H1 (cell line): ENCODE measurements at regions not wholly inside any gene's neighbourhood (a gene's known extent, or its start where the extent isn't known, plus 50 kb on each side); places are given as distances from the start of the nearest gene placed in this dataset.

Experiments
- CTCF ChIA-PET: fragments of 300-600 bp; sonication (Branson Sonifier 250); formaldehyde crosslinking; loops from one replicate; lab custom pipeline; 2021; ENCODE audit not compliant: partially characterized antibody; lab: Charles Lee
- POLR2A ChIA-PET: fragments of 300-600 bp; sonication (Branson Sonifier 250); formaldehyde crosslinking; loops from one replicate; lab custom pipeline; 2021; ENCODE audit warnings: inconsistent platforms; ENCODE audit not compliant: partially characterized antibody; lab: Charles Lee
- DNase-seq, 2 experiments: peaks; one replicate each; pipeline versions ENCODE4 v3.0.0 to v3.0.0-alpha.2; 2010 to 2022; ENCODE audit warnings: low spot score in 2 of 2, low read depth in 1 of 2, mixed read lengths in 1 of 2
- FAIRE-seq: peaks from 2 replicates; lab custom pipeline; 2011; peaks lifted over from hg19 to GRCh38; lab: Jason Lieb, UNC
- H2AFZ ChIP-seq: 2 replicates; pipeline ENCODE4 v1.8.1; 2012; ENCODE audit warnings: low read length, inconsistent platforms
- H2AK5ac ChIP-seq: 2 replicates; pipeline ENCODE4 v1.6.1; 2013; ENCODE audit warnings: low read depth, low read length
- H2BK120ac ChIP-seq: replicated peaks from 2 replicates; pipeline ENCODE3; 2013; ENCODE audit warnings: low read depth, low read length, inconsistent platforms
- H2BK12ac ChIP-seq: 2 replicates; pipeline ENCODE4 v1.6.1; 2013; ENCODE audit warnings: low read depth, low read length
- H2BK15ac ChIP-seq: 2 replicates; pipeline ENCODE4 v1.6.1; 2013; ENCODE audit warnings: low read length
- H2BK20ac ChIP-seq: 2 replicates; pipeline ENCODE4 v1.6.1; 2013; ENCODE audit warnings: low read length
- H2BK5ac ChIP-seq: 2 replicates; pipeline ENCODE4 v1.6.1; 2013; ENCODE audit warnings: low read depth, low read length
- H3K14ac ChIP-seq: 2 replicates; pipeline ENCODE4 v1.6.1; 2013; ENCODE audit warnings: inconsistent platforms; ENCODE audit not compliant: insufficient read length
- H3K18ac ChIP-seq: 2 replicates; pipeline ENCODE4 v1.6.1; 2013; ENCODE audit warnings: low read length; ENCODE audit errors: extremely low read depth
- H3K23ac ChIP-seq: 2 replicates; pipeline ENCODE4 v1.6.1; 2013; ENCODE audit warnings: inconsistent platforms; ENCODE audit not compliant: insufficient read length
- H3K23me2 ChIP-seq: 2 replicates; pipeline ENCODE4 v1.6.1; 2013; ENCODE audit warnings: low read depth, low read length
- H3K27ac ChIP-seq: 2 replicates; pipeline ENCODE4 v1.6.1; 2011; ENCODE audit warnings: low read depth, low read length, inconsistent platforms
- H3K27me3 ChIP-seq, 4 experiments: replicated peaks in 1 of 4; 1 replicate in 1 of 4; 2 replicates in 3 of 4; pipeline versions ENCODE4 v1.6.1 to v1.8.1; 2011 to 2013; ENCODE audit warnings: low read length in 3 of 4, mild to moderate bottlenecking in 3 of 4, inconsistent platforms in 2 of 4, mixed read lengths in 2 of 4, moderate library complexity in 1 of 4; ENCODE audit not compliant: control insufficient read depth in 3 of 4, insufficient read depth in 3 of 4; ENCODE audit errors: extremely low read depth in 1 of 4
- H3K36me3 ChIP-seq, 4 experiments: 2 replicates each; pipeline versions ENCODE4 v1.6.1 to v1.8.1; 2011 to 2013; ENCODE audit warnings: mild to moderate bottlenecking in 4 of 4, low read length in 3 of 4, moderate library complexity in 2 of 4, control low read depth in 1 of 4, inconsistent platforms in 1 of 4; ENCODE audit not compliant: insufficient read depth in 4 of 4, control insufficient read depth in 2 of 4
- H3K4ac ChIP-seq: replicated peaks from 2 replicates; pipeline ENCODE3; 2013; ENCODE audit warnings: low read length, low read depth, mixed read lengths, inconsistent platforms; ENCODE audit not compliant: insufficient read length
- H3K4me1 ChIP-seq, 4 experiments: replicated peaks in 1 of 4; 1 replicate in 1 of 4; 2 replicates in 3 of 4; pipeline versions ENCODE4 v1.6.1 to v1.8.1; 2011 to 2013; ENCODE audit warnings: low read length in 3 of 4, inconsistent platforms in 2 of 4, mixed read lengths in 1 of 4; ENCODE audit not compliant: insufficient read depth in 4 of 4, control insufficient read depth in 3 of 4
- H3K4me2 ChIP-seq, 2 experiments: 2 replicates each; pipeline versions ENCODE4 v1.6.1 to v1.8.1; 2011 to 2013; ENCODE audit warnings: low read depth in 2 of 2, low read length in 2 of 2, control low read depth in 1 of 2, inconsistent platforms in 1 of 2, mild to moderate bottlenecking in 1 of 2; ENCODE audit not compliant: insufficient read depth in 1 of 2
- H3K4me3 ChIP-seq, 4 experiments: fragments of 200-600, 300-600 bp in 1 of 4; sonication (generic), shearing (Covaris generic), sonication (Bioruptor Twin) in 1 of 4; 2 replicates each; pipeline versions ENCODE4 v1.5.1 to v1.8.1; 2011 to 2016; ENCODE audit warnings: low read length in 4 of 4, low read depth in 3 of 4, control low read depth in 2 of 4, inconsistent platforms in 2 of 4, mild to moderate bottlenecking in 2 of 4, mixed read lengths in 1 of 4, moderate library complexity in 1 of 4; ENCODE audit not compliant: insufficient read depth in 2 of 4; ENCODE audit errors: extremely low read depth in 1 of 4
- H3K56ac ChIP-seq: replicated peaks from 2 replicates; pipeline ENCODE3; 2013; ENCODE audit warnings: low read depth, mild to moderate bottlenecking, mixed read lengths, low read length, inconsistent platforms; ENCODE audit not compliant: insufficient read length
- H3K79me1 ChIP-seq: 2 replicates; pipeline ENCODE4 v1.6.1; 2013; ENCODE audit warnings: low read depth, low read length, control low read depth
- H3K79me2 ChIP-seq, 2 experiments: 2 replicates each; pipeline versions ENCODE4 v1.6.1 to v1.8.1; 2012 to 2013; ENCODE audit warnings: low read length in 2 of 2, mild to moderate bottlenecking in 2 of 2, inconsistent platforms in 1 of 2; ENCODE audit not compliant: insufficient read depth in 2 of 2, control insufficient read depth in 1 of 2
- H3K9ac ChIP-seq, 4 experiments: replicated peaks in 1 of 4; 1 replicate in 1 of 4; 2 replicates in 3 of 4; pipeline versions ENCODE4 v1.6.1 to v1.8.1; 2011 to 2013; ENCODE audit warnings: low read depth in 3 of 4, low read length in 3 of 4, control low read depth in 2 of 4, mild to moderate bottlenecking in 2 of 4, moderate library complexity in 2 of 4, inconsistent platforms in 1 of 4; ENCODE audit errors: extremely low read depth in 1 of 4
- H3K9me3 ChIP-seq, 2 experiments: 2 replicates each; pipeline versions ENCODE4 v1.6.1 to v1.8.1; 2012 to 2013; ENCODE audit warnings: mild to moderate bottlenecking in 2 of 2, moderate library complexity in 2 of 2, control low read depth in 1 of 2, inconsistent platforms in 1 of 2, low read depth in 1 of 2, low read length in 1 of 2, mixed read lengths in 1 of 2; ENCODE audit not compliant: insufficient read depth in 2 of 2
- H4K20me1 ChIP-seq, 2 experiments: replicated peaks in 1 of 2; 2 replicates each; pipeline versions ENCODE3 to v1.8.1; 2011 to 2013; ENCODE audit warnings: inconsistent platforms in 2 of 2, low read length in 2 of 2, mild to moderate bottlenecking in 1 of 2; ENCODE audit not compliant: insufficient read depth in 2 of 2, control insufficient read depth in 1 of 2
- H4K5ac ChIP-seq: 2 replicates; pipeline ENCODE4 v1.6.1; 2013; ENCODE audit warnings: low read length, low read depth, mixed read lengths, inconsistent platforms; ENCODE audit not compliant: insufficient read length
- H4K8ac ChIP-seq: 2 replicates; pipeline ENCODE4 v1.8.0; 2013; ENCODE audit warnings: mild to moderate bottlenecking, moderate library complexity, low read length, inconsistent platforms; ENCODE audit not compliant: insufficient read depth; ENCODE audit errors: extremely low read depth
- H4K91ac ChIP-seq: replicated peaks from 2 replicates; pipeline ENCODE3; 2013; ENCODE audit warnings: low read length, mixed read lengths, inconsistent platforms; ENCODE audit not compliant: insufficient read length
- CHD1 ChIP-seq: IDR thresholded peaks from 2 replicates; pipeline ENCODE4 v1.6.1; 2012; ENCODE audit warnings: low read depth, low read length, improper control_type of control experiment
- EGR1 ChIP-seq: IDR thresholded peaks from 2 replicates; pipeline ENCODE4 v1.6.1; 2011; ENCODE audit warnings: low read depth, low read length, borderline replicate concordance
- WGBS, 2 experiments: shearing (Covaris generic) in 1 of 2; methylation state at CpG; one replicate each; pipeline versions ENCODE4 v1.1.6 to v1.1.7; 2013 to 2015; ENCODE audit warnings: low lambda C conversion rate in 2 of 2, mixed read lengths in 2 of 2, inconsistent platforms in 1 of 2, low coverage in 1 of 2, missing lambda C conversion rate in 1 of 2; ENCODE audit not compliant: insufficient replicate concordance in 2 of 2, insufficient coverage in 1 of 2, insufficient read length in 1 of 2; ENCODE audit errors: extremely low coverage in 1 of 2, missing lambda C conversion rate in 1 of 2; 5-methylcytosine and 5-hydroxymethylcytosine counted together

DNA sequence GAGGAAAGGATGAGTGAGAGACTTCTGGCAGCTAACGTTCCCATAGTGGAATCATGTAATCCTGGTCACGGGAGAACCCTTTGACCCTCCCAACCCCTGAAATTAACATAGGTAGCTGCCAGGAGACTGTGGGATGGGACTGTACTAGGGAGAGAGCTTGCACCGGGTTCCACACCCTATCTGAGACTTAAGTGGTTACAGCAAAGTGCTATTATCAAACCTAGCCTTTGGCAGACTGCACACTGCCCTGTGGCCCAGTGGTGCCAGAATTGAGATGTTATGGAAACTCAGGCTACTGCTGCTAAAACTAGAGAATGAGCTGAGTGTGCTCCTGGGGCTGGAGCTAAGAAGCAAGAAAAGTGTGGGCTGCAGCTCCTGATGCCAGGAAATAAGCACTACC, 79.6 kb upstream of the PDC start:
- no peaks in the 10 kb centered on the region for H3K79me2 ChIP-seq
- H2AK5ac ChIP-seq, result no peak overlapping the region
- no peak overlapping the region for H3K9ac ChIP-seq
- no peak overlapping the region for H2BK120ac ChIP-seq
- no peaks in the 10 kb centered on the region for H3K4me1 ChIP-seq
- H3K18ac ChIP-seq, result no peak overlapping the region
- 91% methylated on average over 3 of the region's 3 CpGs; no CpG with 5 or more reads in 1 of the 2 experiments for WGBS, 2 experiments
- H3K23ac ChIP-seq, result no peak overlapping the region
- no peak overlapping the region for H2BK5ac ChIP-seq
- H2BK15ac ChIP-seq, result no peak overlapping the region
- H2BK20ac ChIP-seq, result no peak overlapping the region
- POLR2A ChIA-PET, result no interaction called here
- no peak overlapping the region for H3K4ac ChIP-seq
- CTCF ChIA-PET, result interaction anchor here (0.6 to 0.8 kb wide), 2 partner anchors 9 to 1824 kb away, joined by 3 read pairs; no protein-coding TSS in a partner anchor
- no peak for TF ChIP-seq CHD1
- no peak for TF ChIP-seq EGR1
- H3K79me1 ChIP-seq, result no peaks in the 10 kb centered on the region
- H2BK12ac ChIP-seq, result no peak overlapping the region
- H4K91ac ChIP-seq, result no peak overlapping the region
- H3K56ac ChIP-seq, result no peak overlapping the region
- no peak for FAIRE-seq
- peak overlapping the region; percentile 31; the same call in 1 of the 2 replicates for H2AFZ ChIP-seq
- no peak overlapping the region for H3K4me2 ChIP-seq
- no peaks in the 10 kb centered on the region for H3K36me3 ChIP-seq
- H3K23me2 ChIP-seq, result no peaks in the 10 kb centered on the region; the same call in 1 of the 2 replicates
- no peaks in the 10 kb centered on the region for H3K9me3 ChIP-seq
- no peak for DNase-seq
- no peak overlapping the region for H3K4me3 ChIP-seq
- H3K14ac ChIP-seq, result no peak overlapping the region
- no peaks in the 10 kb centered on the region for H3K27me3 ChIP-seq
- H4K8ac ChIP-seq, result no peak overlapping the region; the same call in 1 of the 2 replicates
- no peaks in the 10 kb centered on the region for H4K20me1 ChIP-seq
- no peak overlapping the region for H3K27ac ChIP-seq
- no peak overlapping the region for H4K5ac ChIP-seq
